Hippocampal formation (tissue), 2 donors: ENCODE measurements at regions not wholly inside any gene's neighbourhood (a gene's known extent, or its start where the extent isn't known, plus 50 kb on each side); places are given as distances from the start of the nearest gene placed in this dataset.

Experiments used
- DNase-seq, 2 donors: peaks; one replicate each; lab custom pipeline; 2025; lab: John Stamatoyannopoulos, UW

- DNase-seq = no peak
These were observed 510.8 kb upstream of the MCTP2 start for GRCh38 chr15:93720607-93721006.

GRCh38 chr15:93719921-93720351 is 511.4 kb upstream of the MCTP2 start:
- no peak for DNase-seq

- no peak for DNase-seq
These were observed 514.6 kb upstream of the MCTP2 start for GRCh38 chr15:93716615-93717231.

DNA sequence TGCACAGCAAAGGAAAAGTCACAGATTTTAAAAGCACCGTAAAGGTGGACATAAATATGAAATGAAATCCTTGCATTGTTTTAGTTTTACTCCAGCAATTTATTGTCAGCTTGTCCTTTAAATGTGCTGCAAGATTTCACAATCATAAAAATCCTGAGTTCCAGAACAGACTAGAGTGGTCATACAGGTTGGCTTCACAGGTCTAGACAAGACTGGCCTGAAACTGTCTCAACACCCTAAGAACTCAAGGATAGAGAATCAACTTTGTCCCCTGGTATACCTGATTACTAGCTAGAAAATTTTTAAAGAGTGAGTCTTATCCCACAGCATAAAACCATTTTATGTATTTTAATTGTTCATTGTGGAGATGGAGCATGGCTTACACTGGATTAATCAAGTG is 521.7 kb upstream of the MCTP2 start:
- no peak for DNase-seq

- DNase-seq = no peak
These were observed 522.5 kb upstream of the MCTP2 start for GRCh38 chr15:93708724-93709445.

DNA sequence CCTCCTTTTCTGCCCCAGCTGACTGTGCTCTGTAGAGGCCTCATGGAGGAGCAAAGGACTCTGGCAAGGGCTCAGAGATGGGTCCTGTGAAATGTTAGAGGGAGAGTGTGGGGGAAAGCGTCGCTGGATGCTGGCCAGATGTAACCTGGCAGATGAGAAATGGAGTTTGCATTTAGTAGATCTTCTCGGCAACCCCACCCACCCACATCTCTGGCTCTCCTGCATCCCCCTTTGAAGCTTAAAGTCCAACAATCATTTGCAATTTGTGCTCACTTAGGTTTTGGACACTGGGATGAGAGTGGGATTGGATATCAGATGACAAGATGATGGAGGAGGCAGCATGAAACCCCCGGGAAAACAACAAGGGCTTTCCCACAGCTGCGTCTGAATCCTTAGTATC is 523.6 kb upstream of the MCTP2 start:
- no peak for DNase-seq

DNA sequence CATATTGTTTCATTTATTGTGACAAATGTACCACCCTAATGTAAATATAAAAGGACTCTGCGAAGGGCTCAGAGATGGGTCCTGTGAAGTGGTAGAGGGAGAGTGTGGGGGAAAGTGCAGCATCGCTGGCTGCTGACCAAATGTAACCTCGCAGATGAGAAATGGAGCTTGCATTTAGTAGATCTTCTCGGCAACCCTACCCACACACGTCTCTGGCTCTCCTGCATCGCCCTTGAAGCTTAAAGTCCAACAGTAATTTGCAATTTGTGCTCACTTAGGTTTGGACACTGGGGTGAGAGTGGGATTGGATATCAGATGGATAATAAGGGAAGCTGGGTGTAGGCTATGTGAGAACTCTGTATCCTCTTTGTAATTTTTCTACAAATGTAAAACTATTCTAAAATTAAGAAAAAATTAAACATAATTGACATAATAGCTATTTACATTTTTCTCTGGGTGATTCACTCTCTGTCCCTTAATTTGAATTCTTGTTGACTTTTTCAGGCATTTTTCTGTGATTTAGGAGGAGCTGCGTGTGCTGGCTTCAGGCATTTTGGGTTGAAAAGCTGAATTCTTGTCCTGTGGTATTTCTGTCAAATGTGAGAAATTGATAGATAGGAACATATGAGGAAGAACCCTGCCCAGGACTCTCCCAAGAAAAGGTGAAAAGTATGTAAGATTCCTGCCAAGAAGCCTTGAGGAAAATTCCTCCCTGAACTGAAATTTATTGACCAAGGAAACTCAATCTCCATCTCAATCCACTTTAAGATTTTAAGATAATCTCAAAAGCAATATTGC is 524.7 kb upstream of the MCTP2 start:
- DNase-seq = no peak

DNA sequence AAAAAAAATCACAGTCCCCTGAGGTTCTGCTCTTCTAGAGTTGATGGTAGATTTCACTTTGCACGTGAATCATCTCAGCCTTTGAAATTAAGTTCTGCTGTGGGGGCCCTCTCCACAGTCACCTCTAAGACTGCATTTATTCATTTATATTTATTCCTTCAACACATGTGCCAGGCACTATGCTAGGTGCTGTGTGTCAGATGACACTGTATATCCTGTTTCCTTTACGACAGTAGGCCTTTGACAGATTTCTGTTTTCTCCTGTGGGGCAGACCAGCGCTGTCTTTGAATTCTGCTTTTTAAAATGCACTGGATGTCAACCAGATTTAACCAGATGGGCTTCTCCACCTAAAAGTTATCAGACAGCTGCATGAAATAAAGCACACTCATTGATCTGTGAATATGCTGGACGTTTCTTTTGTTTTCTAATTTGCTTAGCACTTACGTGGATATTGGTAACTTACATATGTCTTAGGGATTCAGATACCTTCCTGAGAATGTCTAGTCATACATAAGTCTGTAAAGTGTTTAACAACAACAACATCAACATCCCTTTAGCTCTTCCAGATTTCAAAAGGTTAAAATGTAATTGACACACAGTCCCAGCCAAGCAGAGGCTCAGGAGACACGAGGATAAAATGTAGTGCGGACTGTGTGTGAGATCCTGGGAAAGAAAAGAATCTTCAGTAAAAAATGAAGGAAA is 525.5 kb upstream of the MCTP2 start:
- no peak for DNase-seq

DNA sequence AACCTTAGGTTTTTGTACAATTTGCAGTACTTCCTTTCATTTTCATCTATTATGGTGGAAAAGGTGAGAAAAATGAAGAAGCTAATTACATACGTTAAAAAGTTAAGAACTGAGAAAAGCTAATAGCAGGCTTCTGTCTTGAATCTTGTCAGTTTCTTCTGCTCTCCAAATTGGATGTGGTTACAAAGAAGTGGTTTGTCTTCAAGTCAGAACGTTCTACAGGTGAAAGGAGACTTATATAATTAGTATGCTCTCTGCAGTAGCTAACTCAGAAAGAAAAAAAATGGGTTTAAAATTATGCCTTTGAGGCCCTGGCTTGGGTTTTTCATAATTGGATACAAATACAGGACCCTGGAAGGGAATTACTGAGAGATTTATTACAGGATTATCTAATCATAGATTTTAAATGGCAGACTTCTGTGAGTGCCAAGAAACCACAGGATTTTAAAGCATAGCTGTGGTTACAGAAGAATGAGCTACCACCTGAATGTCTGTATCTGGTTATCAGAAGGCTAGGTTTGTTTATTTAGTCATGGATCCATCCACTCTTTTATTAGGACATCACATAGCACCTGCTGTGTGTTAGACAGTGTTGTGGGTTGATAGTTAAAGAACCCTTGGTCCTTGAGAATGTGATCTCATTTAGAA is 528.1 kb upstream of the MCTP2 start:
- no peak for DNase-seq

- no peak for DNase-seq
These were observed 531.3 kb upstream of the MCTP2 start for GRCh38 chr15:93700051-93700450.

- DNase-seq = no peak
These were observed 537.3 kb upstream of the MCTP2 start for GRCh38 chr15:93694033-93694432.

- DNase-seq = no peak
These were observed 547.7 kb upstream of the MCTP2 start for GRCh38 chr15:93683651-93684050.

GRCh38 chr15:93671387-93671943 is 559.9 kb upstream of the MCTP2 start:
- DNase-seq = no peak

DNA sequence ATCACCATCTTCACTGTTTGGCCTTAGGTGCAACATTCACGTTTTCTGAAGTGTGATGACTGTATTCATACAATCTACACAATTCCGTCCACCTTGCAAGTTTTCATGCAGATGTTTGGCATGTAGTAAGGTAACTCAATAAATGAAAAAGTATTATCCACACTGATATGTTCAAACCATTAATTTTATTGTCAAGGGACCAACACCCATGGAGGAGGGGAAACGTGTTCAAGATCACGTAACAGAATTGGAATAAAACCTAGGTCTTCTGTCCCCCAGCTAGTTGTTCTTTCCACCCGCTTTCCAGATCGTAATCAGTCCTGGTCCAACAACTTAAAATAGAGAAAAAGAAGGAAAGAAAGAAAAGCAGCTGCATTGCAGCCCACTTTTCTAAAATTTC is 560.4 kb upstream of the MCTP2 start:
- DNase-seq = no peak

DNA sequence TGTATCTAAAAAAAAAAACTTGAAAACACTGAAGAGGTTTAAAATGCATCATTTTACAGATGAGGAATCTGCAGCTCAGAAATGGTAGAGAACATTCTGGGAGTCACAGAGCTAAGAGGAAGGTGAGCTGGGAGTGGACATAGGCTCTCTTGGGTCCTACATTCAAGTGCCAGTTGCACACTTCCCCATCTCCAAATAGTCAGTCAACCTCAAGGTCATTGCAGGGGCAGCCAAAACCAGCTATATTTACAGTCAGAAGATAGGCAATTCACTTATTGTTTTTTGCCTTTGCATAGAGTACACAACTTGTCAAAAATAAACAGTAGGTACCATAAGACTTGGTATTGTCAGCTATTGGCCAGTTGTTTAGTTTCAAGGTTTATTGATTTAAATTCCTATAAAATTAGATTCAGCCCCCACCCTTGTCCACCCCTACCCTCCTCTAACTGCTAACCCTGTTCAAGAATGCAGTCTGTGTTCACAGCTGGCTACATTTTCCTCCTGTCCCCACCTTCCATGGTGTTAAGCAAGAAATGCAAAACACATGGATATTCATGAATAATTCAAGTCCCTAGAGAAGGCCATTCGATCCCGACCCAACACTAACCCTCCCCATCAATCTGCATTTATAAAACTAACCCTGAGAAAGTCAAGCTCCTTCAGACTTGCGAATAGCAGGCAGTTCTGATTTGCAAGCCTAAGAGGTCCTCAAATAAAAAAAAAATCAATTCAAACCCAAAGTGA is 567.0 kb upstream of the MCTP2 start:
- DNase-seq = no peak

DNA sequence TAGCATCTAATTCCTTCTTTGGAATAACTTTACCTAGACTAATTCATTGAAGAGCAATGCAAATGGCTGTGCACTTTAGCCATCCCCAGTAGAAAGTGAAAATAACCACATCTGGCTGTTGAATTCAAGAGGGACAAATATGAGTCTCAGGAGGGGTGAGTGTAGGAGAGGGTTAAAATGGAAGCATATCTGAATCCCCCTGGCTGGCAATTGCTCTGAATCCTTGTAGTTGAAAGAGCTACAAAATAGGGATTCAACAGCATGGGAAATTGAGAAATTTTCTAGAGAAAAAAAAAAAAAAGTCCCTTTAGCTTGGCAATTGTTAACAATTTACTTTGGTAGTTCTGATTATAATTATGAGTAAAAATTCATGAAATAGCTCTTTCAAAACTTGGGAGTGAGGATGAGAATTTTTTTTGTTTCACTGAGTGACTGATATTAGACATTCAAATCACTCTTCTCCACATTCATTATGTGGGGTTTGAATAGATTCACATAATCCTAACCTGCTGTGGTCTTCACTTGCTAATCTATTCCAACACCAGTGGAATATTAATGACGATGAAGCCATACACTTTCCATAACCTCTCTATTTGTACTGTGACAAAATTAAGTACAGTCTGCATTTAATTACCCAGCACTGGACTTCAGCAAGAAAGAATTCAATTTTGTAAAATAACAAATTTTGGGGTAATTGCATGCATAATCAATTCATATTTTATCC is 569.0 kb upstream of the MCTP2 start:
- no peak for DNase-seq

GRCh38 chr15:93658026-93658816 is 569.2 kb upstream of the RGMA start:
- DNase-seq = no peak

GRCh38 chr15:93656041-93656440 is 567.0 kb upstream of the RGMA start:
- DNase-seq = no peak

GRCh38 chr15:93649691-93650235 is 560.8 kb upstream of the RGMA start:
- DNase-seq = no peak
